Astrocyte of the cerebellum (primary cell): ENCODE measurements at regions not wholly inside any gene's neighbourhood (a gene's known extent, or its start where the extent isn't known, plus 50 kb on each side); places are given as distances from the start of the nearest gene placed in this dataset.
A peak's percentile ranks its signal among the peaks of the same experiment; 100 is the strongest.

Source experiments
- DNase-seq: peaks from one replicate; pipeline ENCODE4 v3.0.0-alpha.2; 2011; ENCODE audit warnings: low read depth
- H3K4me3 ChIP-seq: 2 replicates; pipeline ENCODE4 v1.5.1; 2011; ENCODE audit warnings: mild to moderate bottlenecking, low read depth, low read length, moderate library complexity
- in situ Hi-C: cut with HindIII; loops from 2 replicates; pipeline ENCODE4 v1.10.0; 2017; ENCODE audit warnings: low sequenced_read_pairs
- TF ChIP-seq, protein P1 (sequence below): IDR thresholded peaks from 2 replicates; pipeline ENCODE4 v1.5.1; 2012; ENCODE audit warnings: low read length, low read depth, moderate library complexity, mild to moderate bottlenecking; ENCODE audit errors: missing control alignments

- in situ Hi-C loops = no loop called here
- TF ChIP-seq, protein P1, sequence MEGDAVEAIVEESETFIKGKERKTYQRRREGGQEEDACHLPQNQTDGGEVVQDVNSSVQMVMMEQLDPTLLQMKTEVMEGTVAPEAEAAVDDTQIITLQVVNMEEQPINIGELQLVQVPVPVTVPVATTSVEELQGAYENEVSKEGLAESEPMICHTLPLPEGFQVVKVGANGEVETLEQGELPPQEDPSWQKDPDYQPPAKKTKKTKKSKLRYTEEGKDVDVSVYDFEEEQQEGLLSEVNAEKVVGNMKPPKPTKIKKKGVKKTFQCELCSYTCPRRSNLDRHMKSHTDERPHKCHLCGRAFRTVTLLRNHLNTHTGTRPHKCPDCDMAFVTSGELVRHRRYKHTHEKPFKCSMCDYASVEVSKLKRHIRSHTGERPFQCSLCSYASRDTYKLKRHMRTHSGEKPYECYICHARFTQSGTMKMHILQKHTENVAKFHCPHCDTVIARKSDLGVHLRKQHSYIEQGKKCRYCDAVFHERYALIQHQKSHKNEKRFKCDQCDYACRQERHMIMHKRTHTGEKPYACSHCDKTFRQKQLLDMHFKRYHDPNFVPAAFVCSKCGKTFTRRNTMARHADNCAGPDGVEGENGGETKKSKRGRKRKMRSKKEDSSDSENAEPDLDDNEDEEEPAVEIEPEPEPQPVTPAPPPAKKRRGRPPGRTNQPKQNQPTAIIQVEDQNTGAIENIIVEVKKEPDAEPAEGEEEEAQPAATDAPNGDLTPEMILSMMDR = no peak
- H3K4me3 ChIP-seq = no peak overlapping the region
Measured at GRCh38 chr3:20870106-20870899, 684.3 kb upstream of the SGO1 start.

GRCh38 chr3:20865803-20866202 lies 679.8 kb upstream of the SGO1 start:
- H3K4me3 ChIP-seq = no peak overlapping the region
- TF ChIP-seq, protein P1 = no peak
- DNase-seq = no peak
- in situ Hi-C loops = no loop called here

More at GRCh38 chr3:20870106-20870899, 684.3 kb upstream of the SGO1 start:
- no peak for DNase-seq

DNA sequence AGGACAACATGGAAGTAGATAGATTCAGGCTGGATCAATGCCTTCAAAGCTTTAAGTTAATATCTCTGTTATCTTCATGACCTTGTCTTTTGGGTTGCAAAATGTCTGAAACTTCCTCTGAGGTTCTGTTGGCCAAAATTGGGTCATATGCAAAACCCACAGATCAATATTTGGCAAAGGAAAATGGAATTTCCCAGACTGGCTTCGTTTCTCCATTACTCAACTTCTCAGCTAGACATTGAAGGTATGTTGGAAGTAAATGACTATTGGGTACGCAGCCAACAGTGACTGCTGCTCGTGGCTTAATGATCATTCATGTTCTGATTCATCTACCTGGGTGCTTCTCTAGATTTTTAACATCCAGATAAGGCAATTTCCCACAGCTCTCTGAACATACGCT lies 675.4 kb upstream of the SGO1 start:
- TF ChIP-seq, protein P1 = no peak
- in situ Hi-C loops = no loop called here
- no peak for DNase-seq
- H3K4me3 ChIP-seq = no peak overlapping the region

DNA sequence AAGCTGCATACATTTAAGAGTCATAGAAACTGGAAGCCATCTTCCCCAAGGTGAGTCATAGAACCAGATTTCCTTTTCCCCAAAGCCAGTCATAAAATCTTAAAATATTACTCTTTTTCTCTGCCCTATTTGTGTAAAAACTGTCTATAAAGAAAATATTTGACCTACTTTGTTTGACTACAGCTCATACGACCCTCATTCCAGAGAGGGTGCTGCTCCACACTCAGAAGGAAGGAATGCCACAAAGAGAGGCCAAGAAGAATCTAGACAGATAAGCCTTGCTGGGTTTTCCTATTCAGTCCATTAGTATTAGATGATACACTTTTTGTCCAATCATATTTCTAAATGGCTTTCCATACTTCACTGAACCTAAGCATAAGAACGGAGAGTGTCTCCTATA lies 671.6 kb upstream of the SGO1 start:
- no peak for DNase-seq
- H3K4me3 ChIP-seq = no peak overlapping the region
- in situ Hi-C loops = no loop called here
- TF ChIP-seq, protein P1 = no peak

GRCh38 chr3:20853890-20854289 lies 667.9 kb upstream of the SGO1 start:
- in situ Hi-C loops = no loop called here
- DNase-seq = peak; percentile 8
- TF ChIP-seq, protein P1 = no peak
- no peak overlapping the region for H3K4me3 ChIP-seq

- no peak overlapping the region for H3K4me3 ChIP-seq
- no peak for DNase-seq
- TF ChIP-seq, protein P1 = no peak
- in situ Hi-C loops = no loop called here
Measured at GRCh38 chr3:20852712-20853111, 666.7 kb upstream of the SGO1 start.

GRCh38 chr3:20849975-20850374 lies 664.0 kb upstream of the SGO1 start:
- TF ChIP-seq, protein P1 = no peak
- in situ Hi-C loops = no loop called here
- no peak overlapping the region for H3K4me3 ChIP-seq
- no peak for DNase-seq
